Omental fat pad (tissue), 3 donors: ENCODE measurements at regions not wholly inside any gene's neighbourhood (a gene's known extent, or its start where the extent isn't known, plus 50 kb on each side); places are given as distances from the start of the nearest gene placed in this dataset.

Experiments used
- ATAC-seq: fragments of 150-250 bp; one replicate; pipeline ENCODE4 v1.9.1; 2016; ENCODE audit warnings: mild to moderate bottlenecking, moderate library complexity; ENCODE audit not compliant: low FRiP score
- DNase-seq: peaks from one replicate; pipeline ENCODE4 v3.0.0-alpha.2; 2019; ENCODE audit warnings: low spot score
- CTCF ChIP-seq, 3 donors: fragments of 450-650 bp; IDR thresholded peaks; one replicate each; pipeline ENCODE4 v1.5.1; 2016 to 2017; ENCODE audit warnings: antibody characterized with exemption in 3 of 3, mild to moderate bottlenecking in 3 of 3, moderate library complexity in 2 of 3

- ATAC-seq (no peak), DNase-seq (no peak)
- no peak for TF ChIP-seq CTCF (IDR thresholded peaks at IDR 0.05)
Measured at GRCh38 chr5:2187156-2187555, 304.4 kb upstream of the IRX4 start.

GRCh38 chr5:2186472-2187015 lies 303.8 kb upstream of the IRX4 start:
- no peak for ATAC-seq
- TF ChIP-seq CTCF (IDR thresholded peaks at IDR 0.05): no peak
- DNase-seq: no peak

- ATAC-seq (no peak), DNase-seq (no peak)
- TF ChIP-seq CTCF (IDR thresholded peaks at IDR 0.05): no peak
Measured at GRCh38 chr5:2185646-2186471, 303.1 kb upstream of the IRX4 start.

- TF ChIP-seq CTCF (IDR thresholded peaks at IDR 0.05): no peak
- no peak for ATAC-seq
- DNase-seq: no peak
Measured at GRCh38 chr5:2184563-2185540, 302.1 kb upstream of the IRX4 start.

- ATAC-seq: no peak
- DNase-seq: no peak
- no peak for TF ChIP-seq CTCF (IDR thresholded peaks at IDR 0.05)
Measured at GRCh38 chr5:2184026-2184366, 301.3 kb upstream of the IRX4 start.

GRCh38 chr5:2183154-2184025 lies 300.7 kb upstream of the IRX4 start:
- ATAC-seq: no peak
- no peak for TF ChIP-seq CTCF (IDR thresholded peaks at IDR 0.05)
- no peak for DNase-seq
